ENCODE measurements at regions not wholly inside any gene's neighbourhood (a gene's known extent, or its start where the extent isn't known, plus 50 kb on each side); places are given as distances from the start of the nearest gene placed in this dataset.

- no peak for TF ChIP-seq TAF1 (IDR thresholded peaks at IDR 0.05; ENCODE audit: borderline replicate concordance, insufficient read depth, low read length)
- no peak for TF ChIP-seq SIN3A (IDR thresholded peaks at IDR 0.05; ENCODE audit: borderline replicate concordance, insufficient read depth, low read length)
- no peak for TF ChIP-seq POLR2AphosphoS5 (IDR thresholded peaks at IDR 0.05; ENCODE audit: low read depth, low read length)
Measured at GRCh38 chr11:112398798-112399478, 138.3 kb upstream of the PLET1 start.
